ENCODE measurements at regions not wholly inside any gene's neighbourhood (a gene's known extent, or its start where the extent isn't known, plus 50 kb on each side); places are given as distances from the start of the nearest gene placed in this dataset.

DNA sequence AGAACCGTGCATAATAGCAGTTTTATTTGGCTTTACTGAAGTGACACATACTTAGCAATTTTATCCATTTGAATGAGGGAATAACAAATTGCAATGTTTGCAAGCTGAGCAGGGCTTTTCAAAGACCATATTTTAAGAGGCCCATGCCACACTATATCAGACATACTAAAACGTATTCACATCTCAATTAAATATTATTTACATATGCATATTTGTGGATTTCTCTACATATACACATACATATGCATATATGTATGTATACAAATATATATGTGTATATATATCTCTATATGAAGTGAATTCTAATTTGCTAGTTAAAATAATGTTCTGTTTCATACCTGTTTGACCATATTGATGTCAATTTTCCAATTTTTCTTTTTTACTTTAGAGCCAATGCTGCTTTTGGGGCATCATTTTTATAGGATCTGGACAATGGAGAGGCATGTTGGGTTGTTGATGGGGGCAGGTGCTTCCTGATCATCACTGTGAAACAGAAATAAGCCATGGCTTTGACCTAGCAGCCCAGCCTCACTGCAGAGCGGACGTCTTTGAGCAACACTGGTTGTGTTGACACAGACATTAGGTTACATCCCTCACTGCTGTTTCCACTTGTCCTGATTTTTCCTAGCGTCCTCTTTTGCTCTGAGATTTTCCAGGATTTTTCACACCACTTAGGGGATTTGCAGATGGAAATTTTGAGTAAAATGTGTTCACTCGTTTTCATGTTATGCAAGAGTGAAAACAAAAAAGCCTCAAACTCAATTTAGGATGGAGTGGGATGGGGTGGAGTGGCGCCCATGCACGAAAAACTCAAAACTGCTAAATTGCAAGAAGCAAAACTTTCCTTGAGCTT, 56.9 kb downstream of the RDH14 start:
- no peak for DNase-seq (ENCODE audit: low read depth, low spot score)

DNA sequence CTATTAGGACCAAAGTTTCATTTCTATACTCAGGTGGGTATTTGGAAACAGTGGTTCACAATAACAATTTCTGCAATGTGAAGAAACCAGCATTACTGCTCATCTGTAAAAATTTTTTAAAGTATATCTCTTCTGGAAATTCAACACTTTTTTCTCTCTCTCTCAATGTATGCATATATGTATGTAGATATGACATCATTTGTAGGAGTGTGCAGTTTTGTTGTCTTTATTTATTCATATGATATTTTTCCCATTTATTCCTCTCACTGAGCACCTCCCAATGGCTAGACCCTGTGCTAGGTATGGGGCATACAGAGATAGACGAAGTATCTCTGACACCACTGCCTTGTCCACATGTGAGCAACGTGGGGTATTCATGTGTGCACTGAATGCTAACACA, 58.3 kb downstream of the RDH14 start:
- DNase-seq (ENCODE audit: low read depth, low spot score), result no peak

DNA sequence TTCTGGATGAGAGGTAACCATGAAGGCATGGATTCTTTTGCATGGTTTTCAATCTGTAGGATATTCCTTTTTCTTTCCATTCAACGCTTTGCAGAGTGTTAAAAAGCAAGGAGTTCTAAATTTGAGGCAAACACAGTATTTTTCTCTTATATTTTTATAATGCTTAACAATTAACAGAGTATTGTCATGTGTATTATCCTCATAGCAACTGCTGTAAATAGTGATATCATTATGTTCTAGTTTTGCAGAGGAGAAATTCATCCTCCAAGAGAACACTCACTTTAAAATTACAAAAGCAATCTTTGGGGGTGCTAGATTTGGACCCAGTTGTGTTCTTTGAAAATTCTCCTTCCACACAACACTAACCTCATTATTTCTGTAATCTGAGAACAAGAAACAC, 58.7 kb downstream of the RDH14 start:
- DNase-seq (ENCODE audit: low read depth, low spot score), result no peak

DNA sequence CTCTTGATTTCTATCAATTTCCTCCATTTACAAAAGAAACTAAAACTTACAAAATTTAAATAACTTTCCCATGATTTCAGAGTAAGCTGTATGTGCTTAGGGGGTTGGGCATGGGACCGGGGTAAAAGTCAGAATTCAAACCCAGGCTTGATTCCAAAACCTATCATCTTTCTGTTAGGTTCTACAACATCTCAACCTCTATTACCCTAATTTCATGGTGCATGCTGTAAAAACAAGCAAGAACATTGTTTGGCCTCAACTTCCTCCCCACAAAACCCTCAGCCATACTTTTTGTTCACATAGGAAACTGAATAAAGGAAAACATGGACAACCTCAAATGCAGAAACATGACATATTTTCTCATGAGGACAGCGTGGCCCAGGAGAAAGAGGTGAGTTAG, 59.3 kb downstream of the RDH14 start:
- no peak for DNase-seq (ENCODE audit: low read depth, low spot score)

DNA sequence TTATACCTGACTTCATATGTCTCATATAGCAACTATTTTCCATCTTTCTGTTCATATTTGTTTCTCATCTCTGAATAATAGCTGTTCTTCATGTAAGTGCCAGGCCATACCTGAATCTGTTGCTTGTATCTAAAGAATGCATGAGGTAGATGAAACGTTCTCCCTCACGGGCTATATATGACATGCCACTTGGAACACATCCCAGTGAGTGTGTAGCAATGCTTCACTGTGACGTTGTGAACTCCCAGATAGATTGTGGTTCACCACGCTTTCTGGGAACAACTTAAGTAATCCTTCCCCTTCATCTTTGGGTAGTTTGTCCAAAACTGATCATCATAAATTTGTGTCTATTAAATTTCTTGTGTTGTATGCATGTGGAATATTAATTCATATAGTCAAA, 60.1 kb downstream of the RDH14 start:
- no peak for DNase-seq (ENCODE audit: low read depth, low spot score)

DNA sequence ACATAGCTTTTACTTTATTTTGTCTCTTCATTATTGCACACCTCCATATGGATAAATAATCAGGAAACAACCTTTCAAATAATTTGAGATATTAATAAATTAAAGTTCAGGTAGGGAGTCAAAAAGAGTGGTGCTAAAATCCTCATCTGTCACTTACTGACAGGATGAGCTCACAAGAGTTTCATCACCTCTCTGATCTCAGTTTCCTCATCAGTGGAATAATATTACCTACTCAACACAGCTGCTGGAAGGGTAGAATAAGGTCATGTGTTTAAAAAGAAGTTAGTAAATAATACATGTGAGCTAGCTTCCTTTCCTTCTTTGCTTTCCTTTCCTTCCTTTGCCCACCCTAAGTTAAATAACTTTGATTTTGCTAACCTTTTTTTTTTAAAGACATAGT, 61.9 kb downstream of the RDH14 start:
- DNase-seq (ENCODE audit: low read depth, low spot score), result no peak

DNA sequence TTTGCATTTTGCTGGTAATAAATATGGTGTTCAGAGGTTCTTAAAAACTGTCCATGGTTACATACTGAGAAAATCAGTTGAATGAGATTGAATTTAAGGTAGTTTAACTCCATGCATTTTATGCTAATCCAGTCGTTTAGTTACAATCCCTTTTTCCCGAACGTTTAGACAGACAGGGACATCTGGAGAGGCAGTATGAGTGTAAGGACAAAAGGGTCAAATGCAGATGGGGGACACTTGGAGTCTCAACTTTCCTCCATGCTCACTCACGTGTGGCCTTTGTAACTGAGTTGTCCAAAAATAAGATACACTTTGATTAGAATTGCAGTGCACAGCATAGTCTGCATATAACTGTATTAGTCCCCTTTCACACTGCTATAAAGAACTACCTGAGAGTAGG, 63.9 kb downstream of the RDH14 start:
- no peak for DNase-seq (ENCODE audit: low read depth, low spot score)

DNA sequence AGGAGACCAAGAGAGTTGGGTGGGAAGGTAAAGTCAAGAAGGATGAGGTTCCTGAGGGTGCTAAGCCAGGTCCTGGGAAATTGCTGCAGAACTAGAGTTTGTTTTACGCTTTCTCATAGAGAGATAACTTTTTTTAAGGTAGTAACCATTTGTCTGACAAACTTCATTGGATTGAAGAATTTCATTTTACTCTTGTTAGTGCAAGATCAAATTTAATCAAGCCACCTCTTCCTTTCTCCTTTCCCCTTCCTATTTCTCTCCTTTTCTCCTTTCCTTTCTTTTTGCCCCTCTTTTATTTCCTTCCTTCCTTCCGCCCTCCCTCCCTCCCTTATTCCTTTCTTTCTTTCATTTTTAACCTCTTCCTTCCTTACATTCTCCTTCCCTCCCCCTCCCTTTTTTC, 65.4 kb downstream of the RDH14 start:
- DNase-seq (ENCODE audit: low read depth, low spot score), result no peak

DNA sequence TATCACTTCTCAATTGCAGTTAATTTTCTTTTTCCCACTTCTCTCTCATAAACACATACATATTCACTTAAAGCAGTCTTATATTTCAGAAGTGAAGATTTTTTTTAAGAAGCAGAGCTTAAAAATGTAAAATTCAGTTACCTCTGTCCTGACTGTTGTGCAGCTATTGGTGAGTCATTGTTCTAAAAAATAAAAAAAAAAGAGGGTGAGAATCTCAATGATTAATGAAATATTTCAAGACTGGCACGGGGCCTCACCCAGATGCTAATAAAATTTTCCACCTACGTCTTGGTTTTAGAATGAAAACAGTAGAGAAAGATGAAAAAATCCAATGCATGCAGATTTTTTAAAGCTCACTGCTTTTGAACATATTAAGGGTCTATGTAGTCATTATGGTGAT, 67.7 kb downstream of the RDH14 start:
- no peak for DNase-seq (ENCODE audit: low read depth, low spot score)

DNA sequence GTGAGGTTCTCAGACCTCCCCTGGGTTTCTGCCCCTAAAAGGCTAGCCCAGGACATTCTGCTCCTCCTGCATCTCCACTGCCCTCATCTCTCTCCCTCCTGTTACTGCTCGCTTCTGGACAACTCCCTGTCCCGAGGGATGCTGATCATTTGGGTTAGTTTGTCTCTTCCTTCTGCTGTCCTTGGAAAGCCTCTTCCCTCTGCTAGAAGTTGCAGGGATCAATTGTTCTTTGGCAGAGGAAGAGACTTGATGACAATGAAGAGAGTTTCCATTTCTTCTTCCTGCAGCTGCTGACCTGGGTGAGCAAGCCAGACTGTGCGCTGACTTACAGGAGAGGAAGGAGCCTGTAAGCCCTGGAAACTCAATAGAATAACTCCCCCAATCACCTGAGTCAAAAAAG, 68.9 kb downstream of the RDH14 start:
- no peak for DNase-seq (ENCODE audit: low read depth, low spot score)

DNA sequence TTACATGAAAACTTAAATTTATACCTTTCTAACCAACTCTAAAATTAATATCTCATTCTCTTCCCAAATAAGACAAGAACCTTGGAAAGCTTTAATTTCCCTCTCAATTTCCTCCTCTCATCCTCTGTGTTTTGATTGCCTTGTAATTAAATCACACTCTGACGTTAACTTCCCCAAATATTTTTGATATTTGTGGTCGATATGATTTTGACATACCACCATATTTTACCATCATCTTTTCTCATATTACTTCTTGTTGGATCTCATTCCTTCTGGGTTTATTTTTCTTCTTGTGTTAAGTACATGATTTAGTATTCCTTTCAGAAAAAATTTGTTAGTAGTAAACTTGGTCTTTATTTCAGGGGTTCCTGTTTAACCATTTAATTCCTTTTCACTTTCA, 69.6 kb downstream of the RDH14 start:
- no peak for DNase-seq (ENCODE audit: low read depth, low spot score)

DNA sequence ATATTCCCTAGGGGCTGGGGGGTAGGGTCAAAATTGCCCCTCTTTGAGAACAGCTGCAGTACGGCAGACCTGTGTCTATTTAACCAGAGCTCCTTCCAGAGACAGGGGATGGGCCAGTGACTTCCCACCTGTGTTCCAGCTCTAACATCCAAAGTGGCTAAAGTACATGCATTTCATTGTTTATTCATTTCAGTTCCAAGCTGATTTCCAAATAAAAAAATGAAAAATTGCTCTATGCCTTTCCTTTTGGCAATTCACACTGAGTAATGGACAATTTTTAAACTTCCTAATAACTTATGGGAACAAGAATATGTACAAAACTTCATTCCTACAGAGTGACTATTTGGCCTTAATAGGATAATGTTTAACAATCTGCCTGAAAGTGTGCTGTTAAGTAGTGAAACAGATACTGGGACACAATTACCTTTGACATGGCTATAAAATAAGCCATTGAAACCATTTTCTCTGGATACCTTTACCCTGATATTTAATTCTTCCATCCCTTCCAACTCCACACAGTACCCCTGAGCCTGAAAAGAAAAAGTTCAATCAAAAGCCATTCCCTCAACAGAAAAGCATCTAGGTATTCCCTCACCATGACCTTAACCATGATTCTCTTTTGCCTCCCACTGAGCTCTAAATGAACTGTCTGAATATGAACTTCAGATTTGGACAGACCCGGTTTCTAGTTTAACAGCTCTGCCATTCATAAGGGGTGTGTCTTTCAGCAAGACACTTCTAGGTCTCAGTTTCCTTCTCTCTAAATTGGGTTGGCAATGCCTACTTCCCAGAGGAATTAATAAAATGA, 73.1 kb downstream of the RDH14 start:
- DNase-seq (ENCODE audit: low read depth, low spot score), result no peak

DNA sequence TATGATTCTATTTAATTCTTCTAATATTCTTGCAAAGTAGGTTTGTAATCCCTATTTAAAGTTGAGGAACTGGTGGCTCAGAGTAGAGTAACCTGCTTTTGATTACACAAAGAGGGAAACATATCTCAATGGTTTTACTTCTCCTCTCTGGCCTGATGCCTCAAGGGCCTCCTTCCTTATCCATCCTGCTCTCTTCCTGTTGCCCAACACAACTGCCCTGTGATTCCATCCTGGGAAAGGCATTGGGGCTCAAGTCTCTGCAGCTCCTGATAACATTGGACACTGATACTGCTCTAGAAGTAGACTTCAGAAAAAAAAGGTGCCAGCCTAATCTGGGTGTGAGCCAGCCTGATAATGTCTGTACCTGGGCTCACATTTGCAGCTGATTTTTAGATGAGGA, 75.8 kb downstream of the RDH14 start:
- DNase-seq (ENCODE audit: low read depth, low spot score), result no peak

DNA sequence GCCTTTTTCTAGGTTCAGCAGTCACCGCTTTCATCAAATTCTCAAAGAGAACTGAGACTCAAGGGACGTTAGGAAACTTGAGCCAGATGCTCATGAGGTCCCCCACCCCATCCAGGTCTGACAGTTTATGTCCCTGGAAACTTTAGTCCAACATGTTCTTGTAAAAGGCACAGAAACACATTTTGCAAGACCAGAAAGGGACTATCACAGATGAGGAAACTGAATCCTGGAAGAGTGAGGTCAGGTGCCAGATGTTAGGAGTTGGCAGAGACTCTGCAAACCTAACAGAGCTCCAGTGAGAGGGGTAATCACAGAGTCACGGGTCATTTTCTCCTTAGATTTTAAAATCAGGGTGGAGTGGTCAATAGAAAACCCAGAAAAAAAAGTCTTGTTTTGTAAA, 76.6 kb downstream of the RDH14 start:
- no peak for DNase-seq (ENCODE audit: low read depth, low spot score)

DNA sequence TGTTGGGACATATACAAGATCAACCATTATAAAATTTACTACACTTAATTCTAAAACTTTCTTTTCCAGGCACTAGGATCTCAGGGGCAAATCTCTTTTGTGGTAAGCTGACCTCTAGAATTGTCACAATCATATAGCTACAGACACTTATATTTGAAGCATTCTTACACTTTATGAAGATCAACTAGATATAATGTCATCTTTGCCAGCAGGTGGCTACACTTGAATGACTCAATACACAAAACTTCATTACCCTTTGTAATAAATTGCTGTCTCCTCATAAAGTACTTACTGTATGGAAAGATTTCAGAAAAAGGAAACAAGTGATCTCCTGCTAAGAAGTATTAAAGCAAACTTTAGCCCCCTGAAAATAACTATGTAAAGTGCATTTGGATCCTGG, 77.8 kb downstream of the RDH14 start:
- DNase-seq (ENCODE audit: low read depth, low spot score), result no peak

DNA sequence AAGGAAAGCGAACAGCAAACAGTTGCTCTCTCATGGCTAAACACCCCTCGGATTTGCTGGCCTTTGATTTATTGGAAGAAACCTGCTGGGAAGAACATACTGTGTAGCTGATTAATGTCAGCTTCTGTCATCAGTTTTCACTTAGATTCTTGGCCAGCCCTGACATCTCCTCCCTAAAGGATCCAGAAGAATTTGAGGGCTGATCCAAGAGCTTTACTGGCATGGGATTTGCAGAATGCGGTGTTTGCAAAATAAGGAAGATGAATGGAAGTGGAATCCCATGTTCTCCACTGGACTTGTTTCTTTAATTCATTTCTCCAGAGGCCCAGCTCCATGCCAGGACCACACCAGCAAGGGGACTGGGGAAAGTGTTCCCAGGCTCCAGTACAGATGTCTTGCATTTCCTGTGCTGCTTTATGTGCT, 80.5 kb downstream of the RDH14 start:
- no peak for DNase-seq (ENCODE audit: low read depth, low spot score)

DNA sequence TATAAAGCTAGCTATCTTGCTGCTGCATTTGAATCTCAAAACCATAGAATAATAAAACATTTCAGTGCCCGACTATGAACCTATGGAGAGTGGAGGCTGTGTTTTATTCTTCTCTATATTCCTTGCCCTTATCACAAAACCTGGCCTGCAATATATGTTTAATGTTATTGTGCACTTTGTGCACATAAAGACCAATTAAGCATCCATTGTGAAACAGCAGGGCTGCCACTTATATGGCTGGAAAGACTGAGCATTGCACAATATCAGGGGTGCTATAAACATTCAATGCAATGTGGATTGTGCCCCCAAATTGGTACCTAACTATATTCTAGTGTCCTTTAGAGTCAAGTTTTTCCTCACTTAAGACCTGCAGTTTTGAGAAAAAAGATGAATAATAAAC, 83.2 kb downstream of the RDH14 start:
- DNase-seq (ENCODE audit: low read depth, low spot score), result no peak

DNA sequence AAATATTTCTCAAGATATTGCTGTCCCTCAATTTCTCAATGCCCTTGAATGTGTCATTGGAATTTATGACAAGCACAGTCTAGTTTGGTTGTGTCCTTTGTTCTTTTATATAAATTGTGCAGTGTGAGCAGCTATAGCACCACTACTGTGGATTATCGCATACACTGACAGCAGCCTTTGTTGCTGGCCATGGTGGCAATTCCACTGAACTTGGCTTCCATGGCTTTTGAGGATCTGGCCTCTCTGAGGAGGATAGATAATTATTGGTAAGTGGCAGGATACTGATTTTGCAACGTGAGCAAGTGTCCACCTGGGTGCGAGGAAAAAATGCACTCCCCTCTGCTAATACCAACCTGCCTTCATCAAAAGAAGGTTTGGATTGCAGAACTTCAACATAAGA, 84.0 kb downstream of the RDH14 start:
- no peak for DNase-seq (ENCODE audit: low read depth, low spot score)

DNA sequence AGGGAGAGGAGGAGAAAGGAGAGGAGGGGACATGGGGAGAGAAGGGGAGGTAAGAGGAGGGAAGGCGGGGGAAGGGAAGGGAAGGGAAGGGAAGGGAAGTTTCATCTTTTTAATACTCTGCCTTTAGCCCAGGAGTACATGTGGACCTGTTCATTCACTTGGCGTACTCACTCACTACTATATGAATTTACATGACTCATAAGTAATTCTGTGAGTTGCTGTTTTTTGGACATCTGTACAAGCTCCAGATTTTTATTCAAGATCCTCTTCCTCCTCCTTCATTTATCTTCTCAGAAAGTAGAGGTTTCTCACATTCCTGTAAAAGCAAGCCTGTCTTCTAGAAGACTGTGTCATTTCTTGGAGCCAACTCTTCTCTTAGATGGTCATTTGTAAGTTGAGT, 84.6 kb downstream of the RDH14 start:
- no peak for DNase-seq (ENCODE audit: low read depth, low spot score)

DNA sequence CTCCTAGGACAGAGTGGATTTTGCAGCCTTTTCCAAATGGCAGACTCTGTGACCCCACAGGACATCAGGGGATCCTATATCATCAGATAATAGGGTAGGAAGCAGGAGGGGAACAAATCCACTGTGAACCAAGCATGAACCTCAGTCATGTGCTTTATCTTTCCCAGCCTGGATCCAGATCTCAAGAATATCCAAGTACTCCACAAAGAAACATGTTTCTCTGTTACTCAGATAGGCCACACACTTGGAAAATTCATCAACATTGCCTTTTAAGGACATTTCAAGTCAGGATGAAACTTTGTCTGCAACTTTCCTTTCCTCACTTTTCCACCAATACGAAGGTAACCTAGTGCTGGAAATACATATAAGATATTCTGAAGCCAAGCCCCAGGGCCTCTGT, 85.8 kb downstream of the RDH14 start:
- DNase-seq (ENCODE audit: low read depth, low spot score), result no peak

DNA sequence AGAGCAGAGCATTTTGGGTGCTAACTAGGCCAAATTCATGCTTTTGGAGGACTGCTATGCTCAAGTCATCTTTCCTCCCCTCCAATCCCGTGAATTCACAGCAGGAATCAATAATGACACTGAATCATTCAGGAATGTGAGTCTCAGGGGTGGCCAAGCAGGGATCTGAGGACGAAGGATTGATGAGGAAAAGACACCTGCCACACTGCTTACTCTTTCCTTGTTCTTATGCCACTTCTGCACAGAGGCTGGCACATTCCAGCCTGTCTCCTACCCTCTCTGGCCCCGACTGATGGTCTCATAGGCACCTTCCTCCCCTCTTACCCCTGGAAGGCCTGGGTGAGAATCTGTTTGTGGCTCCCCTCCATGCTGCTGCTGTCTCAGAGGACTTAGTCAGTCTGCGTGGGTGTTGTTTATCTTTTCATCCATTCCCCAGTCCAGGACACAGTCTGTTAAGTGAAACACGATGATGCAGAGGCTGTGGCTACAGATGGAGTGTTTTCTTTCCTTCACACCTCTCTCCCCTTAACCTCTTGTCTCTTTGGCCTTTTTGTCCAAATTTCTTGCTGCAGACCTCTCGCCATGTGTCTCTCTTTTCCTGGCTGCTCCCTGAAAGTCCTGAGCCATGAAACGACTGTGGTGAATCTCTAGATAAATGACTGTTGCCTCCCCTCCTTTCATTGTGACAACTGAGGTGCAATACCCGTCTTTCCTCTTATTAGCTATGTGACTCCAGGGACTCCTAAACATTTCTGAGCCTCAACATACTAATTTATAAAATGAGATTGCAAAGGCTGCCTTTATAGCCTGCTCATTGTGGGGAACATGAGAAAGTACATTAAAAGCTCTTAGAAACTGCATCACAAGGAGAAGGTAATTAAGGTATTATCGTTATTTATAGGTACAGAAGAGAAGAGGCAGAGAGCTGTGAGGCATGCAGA, 86.9 kb downstream of the RDH14 start:
- DNase-seq (ENCODE audit: low read depth, low spot score), result no peak
